ENCODE measurements at regions not wholly inside any gene's neighbourhood (a gene's known extent, or its start where the extent isn't known, plus 50 kb on each side); places are given as distances from the start of the nearest gene placed in this dataset.

- TF ChIP-seq CTCF (conservative IDR thresholded peaks at IDR 0.05; ENCODE audit: low read length) (no peak), EZH2phosphoT487 (IDR thresholded peaks at IDR 0.05; ENCODE audit: borderline replicate concordance, low read depth, low read length) (no peak)
Observed at GRCh38 chrX:65866146-65866545, 173.7 kb downstream of the VSIG4 start.

Data from OCI-LY7 (cell line).